ENCODE measurements at regions not wholly inside any gene's neighbourhood (a gene's known extent, or its start where the extent isn't known, plus 50 kb on each side); places are given as distances from the start of the nearest gene placed in this dataset.

DNA sequence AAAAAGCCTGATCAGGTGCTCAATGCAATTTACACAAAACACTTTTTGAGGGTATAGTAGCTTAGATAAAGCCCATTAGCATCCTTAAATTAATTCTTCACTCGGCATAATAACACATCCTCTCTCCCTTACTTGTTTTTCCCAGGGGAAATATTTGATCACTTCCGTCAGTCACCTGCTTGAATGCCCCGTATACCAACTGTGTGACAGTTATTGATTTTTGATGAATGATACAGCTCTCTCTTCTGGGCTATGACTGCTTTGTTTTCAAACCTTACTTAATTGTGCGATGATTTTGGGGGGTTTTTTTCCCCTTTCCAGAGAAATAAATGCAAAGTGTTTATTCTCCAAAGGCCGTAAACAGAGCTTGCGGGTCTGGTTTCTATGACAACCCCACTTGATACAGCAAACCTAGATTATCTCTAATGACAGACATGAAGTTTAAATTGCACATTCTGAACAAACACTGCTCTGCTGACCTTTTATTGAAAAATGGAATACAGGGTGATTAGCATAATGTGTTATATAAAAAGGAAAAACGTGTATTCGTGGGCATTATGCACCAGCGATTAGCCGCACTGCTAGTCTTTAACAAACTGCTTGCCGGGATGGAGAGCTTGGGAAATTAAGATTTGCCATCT lies 78.4 kb upstream of the NANOS1 start:
- TF ChIP-seq CTCF (IDR thresholded peaks at IDR 0.05) (no peak), POLR2A (IDR thresholded peaks at IDR 0.05; ENCODE audit: low read depth) (no peak), POLR2AphosphoS5 (IDR thresholded peaks at IDR 0.05) (no peak)
